OCI-LY3 (cell line): ENCODE measurements at regions not wholly inside any gene's neighbourhood (a gene's known extent, or its start where the extent isn't known, plus 50 kb on each side); places are given as distances from the start of the nearest gene placed in this dataset.

Source experiments
- H2AFZ ChIP-seq: fragments of 200-600, 300-600 bp; shearing (Covaris generic); 2 replicates; pipeline ENCODE4 v1.6.0; 2014; ENCODE audit warnings: antibody characterized with exemption, low read depth, low read length
- H3K27ac ChIP-seq: fragments of 200-600, 300-600 bp; sonication (generic); 2 replicates; pipeline ENCODE4 v1.5.1; 2014; ENCODE audit warnings: mild to moderate bottlenecking, low read length, moderate library complexity, mixed read lengths
- H3K27me3 ChIP-seq: fragments of 200-600, 300-600 bp; sonication (generic); 2 replicates; pipeline ENCODE4 v1.6.1; 2014; ENCODE audit warnings: low read depth, low read length, mixed read lengths
- H3K36me3 ChIP-seq: fragments of 200-600, 300-600 bp; sonication (generic); replicated peaks from 2 replicates; pipeline ENCODE3; 2014; ENCODE audit warnings: low read depth, low read length, mixed read lengths
- H3K4me1 ChIP-seq: fragments of 300-600, 200-600 bp; sonication (generic); 2 replicates; pipeline ENCODE4 v1.6.1; 2014; ENCODE audit warnings: low read length, mixed read lengths
- H3K4me2 ChIP-seq: fragments of 200-600, 300-600 bp; sonication (generic); 2 replicates; pipeline ENCODE4 v1.6.1; 2014; ENCODE audit warnings: low read length, mixed read lengths
- H3K4me3 ChIP-seq: fragments of 300-600, 200-600 bp; sonication (generic); 2 replicates; pipeline ENCODE4 v1.5.1; 2014; ENCODE audit warnings: antibody characterized with exemption, mild to moderate bottlenecking, low read length, moderate library complexity
- H3K79me2 ChIP-seq: fragments of 300-600, 200-600 bp; shearing (Covaris generic); 2 replicates; pipeline ENCODE4 v1.6.1; 2014; ENCODE audit warnings: mild to moderate bottlenecking, low read length, mixed read lengths
- H3K9ac ChIP-seq: fragments of 300-600, 200-600 bp; shearing (Covaris generic); 2 replicates; pipeline ENCODE4 v1.6.0; 2014; ENCODE audit warnings: mild to moderate bottlenecking, low read length, moderate library complexity
- H3K9me3 ChIP-seq: fragments of 200-600, 300-600 bp; shearing (Covaris generic); 2 replicates; pipeline ENCODE4 v1.6.1; 2014; ENCODE audit warnings: low read length, mixed read lengths; ENCODE audit not compliant: insufficient read depth
- H4K20me1 ChIP-seq: fragments of 200-600, 300-600 bp; sonication (generic); 2 replicates; pipeline ENCODE4 v1.6.1; 2016; ENCODE audit warnings: low read length, mixed read lengths; ENCODE audit not compliant: insufficient read depth
- EZH2phosphoT487 ChIP-seq: fragments of 200-600 bp; shearing (Covaris generic); IDR thresholded peaks from 2 replicates; pipeline ENCODE4 v1.6.1; 2018; ENCODE audit warnings: antibody characterized with exemption, mixed run types, low read depth
- TF ChIP-seq, protein P1 (sequence below): fragments of 200-600, 300-600 bp; sonication (generic); IDR thresholded peaks from 2 replicates; pipeline ENCODE4 v1.5.1; 2014; ENCODE audit warnings: antibody characterized with exemption, low read length, low read depth

- no peak overlapping the region for H3K27ac ChIP-seq
- H2AFZ ChIP-seq: no peak overlapping the region
These were observed 60.6 kb downstream of the MRPL57 start for GRCh38 chr13:21237081-21237480.

GRCh38 chr13:21238267-21238666 is 61.8 kb downstream of the MRPL57 start:
- Histone ChIP-seq H3K4me1 (no peaks in the 10 kb centered on the region), H3K9me3 (no peaks in the 10 kb centered on the region), H3K27me3 (no peaks in the 10 kb centered on the region), H3K9ac (no peak overlapping the region), H2AFZ (no peak overlapping the region), H4K20me1 (no peaks in the 10 kb centered on the region), H3K4me2 (no peak overlapping the region), H3K27ac (no peak overlapping the region), H3K4me3 (no peak overlapping the region), H3K36me3 (no peaks in the 10 kb centered on the region), H3K79me2 (no peaks in the 10 kb centered on the region)
- TF ChIP-seq, protein P1, sequence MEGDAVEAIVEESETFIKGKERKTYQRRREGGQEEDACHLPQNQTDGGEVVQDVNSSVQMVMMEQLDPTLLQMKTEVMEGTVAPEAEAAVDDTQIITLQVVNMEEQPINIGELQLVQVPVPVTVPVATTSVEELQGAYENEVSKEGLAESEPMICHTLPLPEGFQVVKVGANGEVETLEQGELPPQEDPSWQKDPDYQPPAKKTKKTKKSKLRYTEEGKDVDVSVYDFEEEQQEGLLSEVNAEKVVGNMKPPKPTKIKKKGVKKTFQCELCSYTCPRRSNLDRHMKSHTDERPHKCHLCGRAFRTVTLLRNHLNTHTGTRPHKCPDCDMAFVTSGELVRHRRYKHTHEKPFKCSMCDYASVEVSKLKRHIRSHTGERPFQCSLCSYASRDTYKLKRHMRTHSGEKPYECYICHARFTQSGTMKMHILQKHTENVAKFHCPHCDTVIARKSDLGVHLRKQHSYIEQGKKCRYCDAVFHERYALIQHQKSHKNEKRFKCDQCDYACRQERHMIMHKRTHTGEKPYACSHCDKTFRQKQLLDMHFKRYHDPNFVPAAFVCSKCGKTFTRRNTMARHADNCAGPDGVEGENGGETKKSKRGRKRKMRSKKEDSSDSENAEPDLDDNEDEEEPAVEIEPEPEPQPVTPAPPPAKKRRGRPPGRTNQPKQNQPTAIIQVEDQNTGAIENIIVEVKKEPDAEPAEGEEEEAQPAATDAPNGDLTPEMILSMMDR: no peak
- no peak for TF ChIP-seq EZH2phosphoT487

More at GRCh38 chr13:21237081-21237480, 60.6 kb downstream of the MRPL57 start:
- TF ChIP-seq, protein P1: no peak
- TF ChIP-seq EZH2phosphoT487: no peak
- Histone ChIP-seq H3K36me3 (no peaks in the 10 kb centered on the region), H3K4me2 (no peak overlapping the region), H3K4me1 (no peaks in the 10 kb centered on the region), H3K9me3 (no peaks in the 10 kb centered on the region), H3K4me3 (no peak overlapping the region), H3K79me2 (no peaks in the 10 kb centered on the region), H3K9ac (no peak overlapping the region), H3K27me3 (no peaks in the 10 kb centered on the region), H4K20me1 (no peaks in the 10 kb centered on the region)

DNA sequence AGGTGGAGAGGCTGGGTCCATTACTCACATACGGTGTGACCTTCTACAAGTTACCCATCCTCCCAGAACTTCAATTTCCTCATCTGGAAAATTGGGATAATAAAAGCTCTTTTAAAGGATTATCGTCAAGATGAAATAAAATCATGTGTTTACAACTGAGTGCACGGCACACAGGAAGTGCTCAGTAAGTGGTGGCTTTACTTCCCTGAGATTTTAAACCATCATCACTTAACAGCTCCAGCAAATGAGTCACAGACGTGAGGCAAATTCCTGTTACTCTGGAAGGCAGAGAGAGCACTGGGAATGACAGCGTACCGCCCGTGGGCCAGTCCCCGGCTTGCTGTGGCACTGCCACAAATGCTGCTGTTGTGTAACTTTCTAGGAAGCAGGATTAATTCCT is 64.1 kb downstream of the MRPL57 start:
- H2AFZ ChIP-seq: no peak overlapping the region
- no peaks in the 10 kb centered on the region for H3K79me2 ChIP-seq
- TF ChIP-seq, protein P1: no peak
- TF ChIP-seq EZH2phosphoT487: no peak
- H3K36me3 ChIP-seq: no peaks in the 10 kb centered on the region
- no peak overlapping the region for H3K4me2 ChIP-seq
- H4K20me1 ChIP-seq: no peaks in the 10 kb centered on the region
- no peak overlapping the region for H3K4me3 ChIP-seq
- no peaks in the 10 kb centered on the region for H3K27me3 ChIP-seq
- no peaks in the 10 kb centered on the region for H3K9me3 ChIP-seq
- no peak overlapping the region for H3K9ac ChIP-seq
- no peaks in the 10 kb centered on the region for H3K4me1 ChIP-seq
- H3K27ac ChIP-seq: no peak overlapping the region

DNA sequence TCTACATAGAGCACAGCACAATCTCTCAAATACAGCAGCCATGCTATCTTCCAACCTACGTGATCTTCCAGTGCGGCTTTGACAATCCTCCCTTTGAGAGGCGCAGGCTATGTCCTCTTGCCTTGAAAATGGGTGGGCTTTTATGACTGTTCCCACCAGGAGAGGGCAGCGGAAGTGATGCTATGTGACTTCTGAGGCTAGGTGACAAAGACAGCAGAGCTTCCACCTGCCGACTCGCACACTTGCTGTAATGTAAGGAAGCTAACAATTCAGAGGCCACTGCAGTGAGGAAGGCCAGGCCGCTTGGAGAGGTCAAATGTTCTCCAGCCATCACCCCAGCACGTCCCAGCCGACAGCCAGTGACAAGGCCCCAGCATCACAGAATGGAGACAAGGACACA is 65.8 kb downstream of the MRPL57 start:
- Histone ChIP-seq H3K4me1 (no peaks in the 10 kb centered on the region), H3K79me2 (no peaks in the 10 kb centered on the region), H3K27me3 (no peaks in the 10 kb centered on the region), H2AFZ (no peak overlapping the region), H3K36me3 (no peaks in the 10 kb centered on the region), H3K4me3 (no peak overlapping the region), H3K9ac (no peak overlapping the region), H3K27ac (no peak overlapping the region), H4K20me1 (no peaks in the 10 kb centered on the region), H3K4me2 (no peak overlapping the region), H3K9me3 (no peaks in the 10 kb centered on the region)
- no peak for TF ChIP-seq EZH2phosphoT487
- TF ChIP-seq, protein P1: no peak
